ENCODE measurements at regions not wholly inside any gene's neighbourhood (a gene's known extent, or its start where the extent isn't known, plus 50 kb on each side); places are given as distances from the start of the nearest gene placed in this dataset.
A peak's percentile ranks its signal among the peaks of the same experiment; 100 is the strongest.

GRCh38 chr13:71082631-71083030 lies 784.4 kb downstream of the DACH1 start:
- DNase-seq: no peak

- DNase-seq: no peak
These were observed 787.4 kb downstream of the DACH1 start for GRCh38 chr13:71079638-71080037.

DNA sequence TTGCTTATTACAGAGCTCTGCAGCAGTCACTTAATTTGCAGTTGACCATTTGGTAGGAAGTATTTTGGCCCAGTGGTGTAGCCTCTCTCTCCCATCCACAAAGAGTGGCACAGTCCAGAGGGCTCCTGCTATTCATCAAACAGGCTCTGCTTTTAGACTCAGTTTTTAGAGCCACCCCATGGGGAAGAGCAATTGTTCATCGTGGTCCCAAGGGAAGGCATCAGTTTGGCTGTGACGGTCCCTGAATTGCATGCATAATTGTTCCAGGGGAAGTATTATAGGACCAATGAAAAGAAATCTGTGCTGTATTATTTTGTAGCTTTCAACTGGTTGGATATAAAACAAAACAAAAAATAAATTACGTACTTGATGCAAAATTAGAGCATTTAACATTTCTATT lies 799.0 kb downstream of the DACH1 start:
- no peak for DNase-seq

GRCh38 chr13:71067165-71067815 lies 799.7 kb downstream of the DACH1 start:
- DNase-seq: peak in 1 of 2 donors; percentile 21

GRCh38 chr13:71056581-71056980 lies 810.4 kb downstream of the DACH1 start:
- no peak for DNase-seq

- no peak for DNase-seq
These were observed 811.4 kb downstream of the DACH1 start for GRCh38 chr13:71055644-71056043.

- DNase-seq: no peak
These were observed 812.0 kb downstream of the DACH1 start for GRCh38 chr13:71055047-71055446.

GRCh38 chr13:71054358-71054757 lies 812.6 kb downstream of the DACH1 start:
- DNase-seq: no peak

- DNase-seq: no peak
These were observed 815.4 kb downstream of the DACH1 start for GRCh38 chr13:71051573-71051972.

GRCh38 chr13:71046360-71047079 lies 820.5 kb downstream of the DACH1 start:
- no peak for DNase-seq

GRCh38 chr13:71045101-71045500 lies 821.9 kb downstream of the DACH1 start:
- DNase-seq: no peak

DNA sequence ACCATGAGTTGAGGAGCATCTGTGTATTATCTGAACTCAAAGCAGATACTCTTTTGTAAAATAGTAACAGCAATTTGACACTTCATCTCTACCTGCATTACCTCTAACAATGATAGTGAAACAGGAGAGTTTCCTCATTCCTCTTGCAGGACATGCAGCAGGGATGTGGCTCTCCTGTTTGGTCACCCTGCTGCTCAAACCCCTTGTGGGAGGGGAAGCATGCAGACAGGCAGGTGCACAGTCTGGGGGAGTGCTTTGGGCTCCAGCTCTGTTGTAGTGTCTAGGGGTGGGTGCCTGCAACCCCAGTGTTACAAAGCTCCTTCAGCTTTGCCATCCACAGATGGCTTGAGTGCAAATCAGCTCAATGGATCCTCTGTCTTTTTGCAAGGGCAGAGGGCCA lies 827.6 kb downstream of the DACH1 start:
- DNase-seq: no peak

- DNase-seq: no peak
These were observed 833.0 kb downstream of the DACH1 start for GRCh38 chr13:71034018-71034417.

DNA sequence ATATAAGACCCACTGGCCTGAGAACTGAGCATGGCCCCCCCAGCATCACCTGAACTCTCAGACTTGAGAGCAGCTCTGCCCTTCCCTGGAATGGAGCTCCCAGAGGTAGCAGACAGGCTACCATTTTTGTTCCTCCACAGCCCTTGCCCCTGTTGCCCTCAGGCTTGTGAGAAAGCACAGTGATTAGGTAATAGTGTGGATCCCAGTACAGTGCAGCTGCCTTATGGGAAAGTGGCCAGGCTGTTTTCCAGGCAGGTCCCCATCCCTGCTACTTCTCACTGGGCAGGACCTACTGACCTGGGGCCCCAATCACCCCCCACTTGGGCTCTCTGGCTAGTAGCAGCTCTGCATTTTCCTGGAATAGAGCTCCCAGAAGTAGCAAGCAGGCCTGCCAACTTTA lies 834.0 kb downstream of the DACH1 start:
- DNase-seq: no peak

- no peak for DNase-seq
These were observed 836.2 kb downstream of the DACH1 start for GRCh38 chr13:71030784-71031183.

DNA sequence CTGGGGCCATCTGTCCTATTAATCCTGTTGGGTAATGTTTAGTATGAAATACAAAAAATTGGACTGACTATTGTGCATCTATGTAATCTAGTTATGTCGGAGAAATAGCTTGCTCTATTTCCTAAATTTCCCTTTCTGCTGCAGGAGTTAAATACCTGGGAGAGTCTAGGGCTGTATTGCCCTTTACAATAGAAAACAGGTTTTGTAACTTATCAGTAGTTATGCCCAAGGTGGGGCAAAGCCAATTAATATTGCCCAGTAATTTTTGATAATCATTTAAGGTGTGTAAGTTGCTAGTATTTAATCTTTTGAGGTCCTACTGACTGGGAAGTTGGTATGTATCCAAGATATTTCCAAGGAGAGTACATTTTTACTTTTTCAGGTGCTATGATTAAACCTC lies 838.1 kb downstream of the DACH1 start:
- DNase-seq: no peak

DNA sequence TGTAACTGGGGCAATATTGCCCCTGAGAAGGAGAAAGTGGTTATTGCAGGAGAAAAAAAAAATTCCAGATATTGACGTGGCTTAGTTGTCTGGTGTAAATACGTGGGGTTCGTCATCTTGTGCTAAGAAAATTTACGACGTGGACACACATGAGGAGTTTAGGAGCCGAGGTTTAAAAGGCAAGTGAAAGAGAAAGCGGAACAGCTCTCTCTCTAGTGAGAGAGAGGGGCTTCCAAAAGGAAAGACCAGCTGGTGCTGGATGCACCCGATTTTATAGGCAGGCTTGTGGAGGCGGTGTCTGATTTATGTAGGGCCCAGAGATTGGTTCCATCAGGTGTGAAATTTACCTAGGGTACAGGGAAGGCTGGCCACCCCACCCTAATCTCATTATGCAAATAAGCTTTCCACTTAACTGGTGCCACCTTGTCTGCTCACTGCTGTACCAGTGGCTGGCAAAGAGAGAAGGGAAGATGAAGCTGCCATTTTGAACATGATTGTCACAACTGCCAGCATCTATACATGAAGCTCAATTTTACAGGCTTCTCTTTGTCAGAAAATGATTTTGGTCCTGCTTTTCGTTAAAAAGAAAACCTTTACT lies 845.1 kb downstream of the DACH1 start:
- no peak for DNase-seq

GRCh38 chr13:71018995-71019394 lies 848.0 kb downstream of the DACH1 start:
- no peak for DNase-seq

DNA sequence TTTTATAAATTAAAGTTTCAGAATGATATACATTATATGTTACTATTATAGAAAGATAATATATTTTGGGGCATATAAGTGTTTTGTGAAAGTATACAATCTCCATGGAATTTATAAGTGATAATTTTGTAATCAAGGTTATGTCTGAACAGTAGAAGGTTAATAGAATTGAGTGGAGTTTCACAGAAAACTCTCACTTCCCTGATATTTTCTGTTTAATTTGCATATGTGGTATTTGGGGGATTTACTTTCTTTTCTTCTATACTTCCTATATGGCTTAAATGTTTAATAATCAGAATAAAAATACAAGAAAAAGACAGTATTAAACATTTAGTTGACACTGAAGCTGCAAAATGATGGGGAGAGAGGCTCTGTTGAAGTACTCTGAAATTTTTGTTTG lies 848.5 kb downstream of the DACH1 start:
- no peak for DNase-seq

GRCh38 chr13:71017607-71018006 lies 849.4 kb downstream of the DACH1 start:
- no peak for DNase-seq

DNA sequence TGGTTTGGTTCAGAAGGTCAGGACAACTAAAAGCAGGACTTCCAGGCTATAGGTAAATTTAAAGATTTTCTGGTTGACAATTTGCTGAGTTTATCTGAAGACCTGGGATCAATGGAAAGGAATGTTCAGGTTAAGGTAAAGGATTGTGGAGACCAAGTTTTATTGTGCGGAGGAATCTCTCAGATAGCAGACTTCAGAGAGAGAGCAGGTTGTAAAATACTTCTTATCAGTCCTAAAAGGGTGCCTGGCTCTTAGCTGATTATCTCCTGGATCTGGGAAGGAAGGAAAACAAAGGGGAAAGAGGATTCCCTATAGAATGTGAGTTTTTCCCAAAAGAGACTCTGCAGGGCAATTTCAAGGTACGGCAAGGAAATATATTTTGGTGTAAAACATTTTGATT lies 851.5 kb downstream of the DACH1 start:
- no peak for DNase-seq

GRCh38 chr13:71015021-71015420 lies 852.0 kb downstream of the DACH1 start:
- no peak for DNase-seq

- no peak for DNase-seq
These were observed 861.1 kb downstream of the DACH1 start for GRCh38 chr13:71005919-71006318.

Measured in right lung (tissue), 2 donors.